Ovary (tissue), 3 donors: ENCODE measurements at regions not wholly inside any gene's neighbourhood (a gene's known extent, or its start where the extent isn't known, plus 50 kb on each side); places are given as distances from the start of the nearest gene placed in this dataset.

Source experiments
- EP300 ChIP-seq: sonication (generic); formaldehyde crosslinking; IDR thresholded peaks from one replicate; pipeline ENCODE4 v1.6.1; 2017; ENCODE audit warnings: antibody characterized with exemption
- POLR2A ChIP-seq: fragments of 450-650 bp; IDR thresholded peaks from one replicate; pipeline ENCODE4 v1.6.1; 2017; ENCODE audit warnings: antibody characterized with exemption, mild to moderate bottlenecking, moderate library complexity
- TF ChIP-seq, protein P1 (sequence below), 3 donors: fragments of 450-650 bp in 2 of 3; fragments of 200-600 bp in 1 of 3; IDR thresholded peaks; one replicate each; pipeline versions ENCODE4 v1.5.1 to v1.8.0; 2016 to 2022; ENCODE audit warnings: antibody characterized with exemption in 3 of 3, mild to moderate bottlenecking in 1 of 3
- donor health status: DM: no; HTN: no; CAD: no.

DNA sequence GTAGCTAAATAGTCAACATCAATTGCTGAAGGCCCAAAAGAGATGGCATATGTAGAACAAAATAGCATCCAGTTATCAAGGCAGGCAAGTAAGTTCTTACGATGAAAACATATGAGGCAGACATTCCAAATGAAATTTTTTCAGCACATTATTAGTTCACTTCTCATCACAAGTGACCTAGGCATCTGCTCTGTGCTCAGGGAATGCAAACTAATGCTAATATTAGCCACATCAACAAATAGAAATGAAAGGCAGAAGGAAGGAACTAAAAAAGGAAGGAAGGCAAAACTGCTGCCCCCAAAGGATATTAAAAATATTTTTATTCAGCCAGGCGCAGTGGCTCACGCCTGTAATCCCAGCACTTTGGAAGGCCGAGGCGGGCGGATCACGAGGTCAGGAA, 51.2 kb upstream of the ROCK1 start:
- TF ChIP-seq EP300 (no peak), POLR2A (no peak)
- TF ChIP-seq, protein P1, sequence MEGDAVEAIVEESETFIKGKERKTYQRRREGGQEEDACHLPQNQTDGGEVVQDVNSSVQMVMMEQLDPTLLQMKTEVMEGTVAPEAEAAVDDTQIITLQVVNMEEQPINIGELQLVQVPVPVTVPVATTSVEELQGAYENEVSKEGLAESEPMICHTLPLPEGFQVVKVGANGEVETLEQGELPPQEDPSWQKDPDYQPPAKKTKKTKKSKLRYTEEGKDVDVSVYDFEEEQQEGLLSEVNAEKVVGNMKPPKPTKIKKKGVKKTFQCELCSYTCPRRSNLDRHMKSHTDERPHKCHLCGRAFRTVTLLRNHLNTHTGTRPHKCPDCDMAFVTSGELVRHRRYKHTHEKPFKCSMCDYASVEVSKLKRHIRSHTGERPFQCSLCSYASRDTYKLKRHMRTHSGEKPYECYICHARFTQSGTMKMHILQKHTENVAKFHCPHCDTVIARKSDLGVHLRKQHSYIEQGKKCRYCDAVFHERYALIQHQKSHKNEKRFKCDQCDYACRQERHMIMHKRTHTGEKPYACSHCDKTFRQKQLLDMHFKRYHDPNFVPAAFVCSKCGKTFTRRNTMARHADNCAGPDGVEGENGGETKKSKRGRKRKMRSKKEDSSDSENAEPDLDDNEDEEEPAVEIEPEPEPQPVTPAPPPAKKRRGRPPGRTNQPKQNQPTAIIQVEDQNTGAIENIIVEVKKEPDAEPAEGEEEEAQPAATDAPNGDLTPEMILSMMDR (IDR thresholded peaks at IDR 0.05): no peak
